GM12865 (cell line): ENCODE measurements at regions not wholly inside any gene's neighbourhood (a gene's known extent, or its start where the extent isn't known, plus 50 kb on each side); places are given as distances from the start of the nearest gene placed in this dataset.

ENCODE experiments used
- DNase-seq: peaks from one replicate; pipeline ENCODE4 v3.0.0; 2010; ENCODE audit warnings: low read depth
- H3K4me3 ChIP-seq: 2 replicates; pipeline ENCODE4 v1.5.1; 2011; ENCODE audit warnings: mild to moderate bottlenecking, low read depth, low read length, control low read depth
- CTCF ChIP-seq: IDR thresholded peaks from 2 replicates; pipeline ENCODE4 v1.5.1; 2011; ENCODE audit warnings: low read length, control low read depth, low read depth, inconsistent platforms; ENCODE audit not compliant: insufficient read depth; ENCODE audit errors: missing control alignments

GRCh38 chr3:28634019-28634418, 285.4 kb upstream of the AZI2 start:
- DNase-seq: no peak
- no peak overlapping the region for H3K4me3 ChIP-seq
- TF ChIP-seq CTCF: no peak

- TF ChIP-seq CTCF: no peak
- no peak for DNase-seq
- no peak overlapping the region for H3K4me3 ChIP-seq
These were observed 289.1 kb upstream of the AZI2 start for GRCh38 chr3:28637742-28638141.

GRCh38 chr3:28645149-28645548, 296.5 kb upstream of the AZI2 start:
- TF ChIP-seq CTCF: no peak
- no peak overlapping the region for H3K4me3 ChIP-seq
- DNase-seq: no peak

GRCh38 chr3:28646435-28646834, 297.8 kb upstream of the AZI2 start:
- no peak overlapping the region for H3K4me3 ChIP-seq
- DNase-seq: no peak
- TF ChIP-seq CTCF: no peak

GRCh38 chr3:28649266-28649665, 300.6 kb upstream of the AZI2 start:
- no peak for DNase-seq
- no peak for TF ChIP-seq CTCF
- no peak overlapping the region for H3K4me3 ChIP-seq

GRCh38 chr3:28651159-28651558, 302.5 kb upstream of the AZI2 start:
- H3K4me3 ChIP-seq: no peak overlapping the region
- no peak for DNase-seq
- TF ChIP-seq CTCF: no peak

GRCh38 chr3:28664123-28664522, 315.5 kb upstream of the AZI2 start:
- no peak for TF ChIP-seq CTCF
- no peak overlapping the region for H3K4me3 ChIP-seq
- DNase-seq: no peak
